Liver (tissue), 8 donors: ENCODE measurements at regions not wholly inside any gene's neighbourhood (a gene's known extent, or its start where the extent isn't known, plus 50 kb on each side); places are given as distances from the start of the nearest gene placed in this dataset.

Source experiments
- DNase-seq: peaks from one replicate; pipeline ENCODE4 v3.0.0-alpha.2; 2017; ENCODE audit warnings: low spot score
- H3K27ac ChIP-seq, 2 donors: one replicate each; pipeline ENCODE4 v1.7.0; 2013; ENCODE audit warnings: inconsistent platforms in 2 of 2, low read length in 2 of 2, control low read depth in 1 of 2, low read depth in 1 of 2, mild to moderate bottlenecking in 1 of 2
- H3K27me3 ChIP-seq, 4 donors: one replicate each; pipeline versions ENCODE4 v1.6.1 to v1.7.0; 2013; ENCODE audit warnings: low read length in 3 of 4, inconsistent platforms in 1 of 4, mild to moderate bottlenecking in 1 of 4, moderate library complexity in 1 of 4; ENCODE audit not compliant: control insufficient read depth in 4 of 4, insufficient read depth in 4 of 4
- H3K36me3 ChIP-seq, 4 donors: one replicate each; pipeline versions ENCODE4 v1.6.1 to v1.7.0; 2013; ENCODE audit warnings: low read length in 3 of 4, mild to moderate bottlenecking in 3 of 4, low read depth in 1 of 4, moderate library complexity in 1 of 4; ENCODE audit not compliant: control insufficient read depth in 4 of 4, insufficient read depth in 3 of 4
- H3K4me1 ChIP-seq, 4 donors: one replicate each; pipeline versions ENCODE4 v1.6.1 to v1.7.0; 2013; ENCODE audit warnings: low read length in 3 of 4, mild to moderate bottlenecking in 3 of 4, moderate library complexity in 1 of 4; ENCODE audit not compliant: control insufficient read depth in 4 of 4, insufficient read depth in 4 of 4
- H3K4me3 ChIP-seq, 3 donors: one replicate each; pipeline versions ENCODE4 v1.6.1 to v1.7.0; 2013; ENCODE audit warnings: low read length in 3 of 3, control low read depth in 1 of 3, low read depth in 1 of 3, mild to moderate bottlenecking in 1 of 3
- H3K9ac ChIP-seq, 2 donors: one replicate each; pipeline ENCODE4 v1.7.0; 2013; ENCODE audit warnings: low read length in 2 of 2, mild to moderate bottlenecking in 2 of 2, moderate library complexity in 2 of 2, control low read depth in 1 of 2, low read depth in 1 of 2
- H3K9me3 ChIP-seq, 4 donors: one replicate each; pipeline versions ENCODE4 v1.6.1 to v1.7.0; 2013; ENCODE audit warnings: low read length in 3 of 4; ENCODE audit not compliant: control insufficient read depth in 4 of 4
- EGR1 ChIP-seq, 2 donors: IDR thresholded peaks; 2 replicates each; pipeline ENCODE4 v1.6.1; 2016 to 2018; ENCODE audit warnings: antibody characterized with exemption in 2 of 2, low read depth in 2 of 2
- FOXA1 ChIP-seq: IDR thresholded peaks from 2 replicates; pipeline ENCODE4 v1.6.1; 2016; ENCODE audit warnings: antibody characterized with exemption
- FOXA2 ChIP-seq: IDR thresholded peaks from 2 replicates; pipeline ENCODE4 v1.6.1; 2016; ENCODE audit warnings: antibody characterized with exemption
- GABPA ChIP-seq, 2 donors: IDR thresholded peaks in 1 of 2; conservative IDR thresholded peaks in 1 of 2; 2 replicates each; pipeline ENCODE4 v1.6.1; 2016; ENCODE audit warnings: antibody characterized with exemption in 2 of 2, mild to moderate bottlenecking in 1 of 2, moderate library complexity in 1 of 2
- HNF4A ChIP-seq, 2 donors: conservative IDR thresholded peaks; 2 replicates each; pipeline ENCODE4 v1.6.1; 2016; ENCODE audit warnings: antibody characterized with exemption in 2 of 2, mild to moderate bottlenecking in 2 of 2
- HNF4G ChIP-seq: IDR thresholded peaks from 2 replicates; pipeline ENCODE4 v1.6.1; 2016; ENCODE audit warnings: antibody characterized with exemption
- JUND ChIP-seq, 2 donors: IDR thresholded peaks; 2 replicates each; pipeline ENCODE4 v1.6.1; 2016; ENCODE audit warnings: antibody characterized with exemption in 2 of 2
- RAD21 ChIP-seq, 2 donors: IDR thresholded peaks; 2 replicates each; pipeline ENCODE4 v1.6.1; 2016; ENCODE audit warnings: antibody characterized with exemption in 2 of 2, mild to moderate bottlenecking in 2 of 2
- SP1 ChIP-seq: IDR thresholded peaks from 2 replicates; pipeline ENCODE4 v1.6.1; 2018; ENCODE audit warnings: antibody characterized with exemption, mild to moderate bottlenecking
- TAF1 ChIP-seq: conservative IDR thresholded peaks from 2 replicates; pipeline ENCODE4 v1.6.1; 2016; ENCODE audit warnings: antibody characterized with exemption, mild to moderate bottlenecking
- YY1 ChIP-seq: IDR thresholded peaks from 2 replicates; pipeline ENCODE4 v1.6.1; 2016; ENCODE audit warnings: antibody characterized with exemption, mild to moderate bottlenecking
- WGBS: extraction: QIAGEN DNeasy Blood & Tissue Kit; methylation state at CpG from one replicate; pipeline ENCODE4 v1.1.7; 2013; 5-methylcytosine and 5-hydroxymethylcytosine counted together
- TF ChIP-seq, protein P1 (sequence below): IDR thresholded peaks from 2 replicates; pipeline ENCODE4 v1.6.1; 2016; ENCODE audit warnings: antibody characterized with exemption
- TF ChIP-seq, protein P2 (sequence below): IDR thresholded peaks from 2 replicates; pipeline ENCODE4 v1.6.1; 2016; ENCODE audit warnings: antibody characterized with exemption, mild to moderate bottlenecking
- TF ChIP-seq, protein P3 (sequence below): IDR thresholded peaks from 2 replicates; pipeline ENCODE4 v1.6.1; 2016; ENCODE audit warnings: antibody characterized with exemption
- TF ChIP-seq, protein P4 (sequence below): IDR thresholded peaks from 2 replicates; pipeline ENCODE4 v1.6.1; 2016; ENCODE audit warnings: antibody characterized with exemption
- TF ChIP-seq, protein P5 (sequence below): fragments of 150-350 bp; IDR thresholded peaks from 2 replicates; pipeline ENCODE4 v1.5.1; 2017; ENCODE audit warnings: improper control_type of control experiment, low read depth, low read length; ENCODE audit not compliant: missing input control
- donor health status: healthy.
- donor health status: healthy.
- donor health status: healthy.
- donor health status: healthy.
- donor health status: healthy.

GRCh38 chr16:72367851-72368250, 195.9 kb upstream of the PMFBP1 start (continued):
- TF ChIP-seq, protein P1, sequence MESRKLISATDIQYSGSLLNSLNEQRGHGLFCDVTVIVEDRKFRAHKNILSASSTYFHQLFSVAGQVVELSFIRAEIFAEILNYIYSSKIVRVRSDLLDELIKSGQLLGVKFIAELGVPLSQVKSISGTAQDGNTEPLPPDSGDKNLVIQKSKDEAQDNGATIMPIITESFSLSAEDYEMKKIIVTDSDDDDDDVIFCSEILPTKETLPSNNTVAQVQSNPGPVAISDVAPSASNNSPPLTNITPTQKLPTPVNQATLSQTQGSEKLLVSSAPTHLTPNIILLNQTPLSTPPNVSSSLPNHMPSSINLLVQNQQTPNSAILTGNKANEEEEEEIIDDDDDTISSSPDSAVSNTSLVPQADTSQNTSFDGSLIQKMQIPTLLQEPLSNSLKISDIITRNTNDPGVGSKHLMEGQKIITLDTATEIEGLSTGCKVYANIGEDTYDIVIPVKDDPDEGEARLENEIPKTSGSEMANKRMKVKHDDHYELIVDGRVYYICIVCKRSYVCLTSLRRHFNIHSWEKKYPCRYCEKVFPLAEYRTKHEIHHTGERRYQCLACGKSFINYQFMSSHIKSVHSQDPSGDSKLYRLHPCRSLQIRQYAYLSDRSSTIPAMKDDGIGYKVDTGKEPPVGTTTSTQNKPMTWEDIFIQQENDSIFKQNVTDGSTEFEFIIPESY = no peak
- TF ChIP-seq GABPA (IDR thresholded peaks at IDR 0.05 in 1 of 2, conservative IDR thresholded peaks at IDR 0.05 in 1 of 2) = no peak
- no peak for TF ChIP-seq RAD21 (IDR thresholded peaks at IDR 0.05)

DNA sequence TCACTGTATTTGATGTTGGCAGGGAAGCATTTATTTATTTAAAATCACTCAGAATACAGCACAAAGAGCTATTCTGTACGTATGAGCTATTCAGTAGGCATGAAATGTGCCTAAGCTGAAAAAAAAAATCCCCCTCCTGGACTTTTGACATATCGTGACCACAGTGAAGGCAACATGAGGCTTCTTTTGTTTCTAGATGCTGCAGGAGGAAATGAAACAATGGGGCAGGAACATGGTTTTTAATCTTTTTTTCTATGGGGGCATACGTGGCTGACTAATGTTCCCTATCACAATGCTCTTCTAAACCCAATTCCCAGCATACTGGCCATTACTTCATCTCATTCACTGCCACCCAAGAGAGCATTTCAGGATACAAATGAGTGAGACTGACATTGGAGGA, 191.0 kb upstream of the PMFBP1 start:
- no peaks in the 10 kb centered on the region for H3K4me1 ChIP-seq
- H3K36me3 ChIP-seq = no peaks in the 10 kb centered on the region
- no peak overlapping the region for H3K9ac ChIP-seq
- no peak overlapping the region for H3K4me3 ChIP-seq
- no peak for DNase-seq
- H3K9me3 ChIP-seq = peaks cover 0 to 5% (median 0%) of the 10 kb centered on the region in 4 donors
- H3K27me3 ChIP-seq = no peaks in the 10 kb centered on the region
- no peak overlapping the region for H3K27ac ChIP-seq
- TF ChIP-seq YY1 (no peak), SP1 (no peak), FOXA2 (no peak), JUND (IDR thresholded peaks at IDR 0.05) (no peak), TAF1 (no peak), GABPA (IDR thresholded peaks at IDR 0.05 in 1 of 2, conservative IDR thresholded peaks at IDR 0.05 in 1 of 2) (no peak), HNF4G (no peak), FOXA1 (no peak), RAD21 (IDR thresholded peaks at IDR 0.05) (no peak)
- TF ChIP-seq, protein P2, sequence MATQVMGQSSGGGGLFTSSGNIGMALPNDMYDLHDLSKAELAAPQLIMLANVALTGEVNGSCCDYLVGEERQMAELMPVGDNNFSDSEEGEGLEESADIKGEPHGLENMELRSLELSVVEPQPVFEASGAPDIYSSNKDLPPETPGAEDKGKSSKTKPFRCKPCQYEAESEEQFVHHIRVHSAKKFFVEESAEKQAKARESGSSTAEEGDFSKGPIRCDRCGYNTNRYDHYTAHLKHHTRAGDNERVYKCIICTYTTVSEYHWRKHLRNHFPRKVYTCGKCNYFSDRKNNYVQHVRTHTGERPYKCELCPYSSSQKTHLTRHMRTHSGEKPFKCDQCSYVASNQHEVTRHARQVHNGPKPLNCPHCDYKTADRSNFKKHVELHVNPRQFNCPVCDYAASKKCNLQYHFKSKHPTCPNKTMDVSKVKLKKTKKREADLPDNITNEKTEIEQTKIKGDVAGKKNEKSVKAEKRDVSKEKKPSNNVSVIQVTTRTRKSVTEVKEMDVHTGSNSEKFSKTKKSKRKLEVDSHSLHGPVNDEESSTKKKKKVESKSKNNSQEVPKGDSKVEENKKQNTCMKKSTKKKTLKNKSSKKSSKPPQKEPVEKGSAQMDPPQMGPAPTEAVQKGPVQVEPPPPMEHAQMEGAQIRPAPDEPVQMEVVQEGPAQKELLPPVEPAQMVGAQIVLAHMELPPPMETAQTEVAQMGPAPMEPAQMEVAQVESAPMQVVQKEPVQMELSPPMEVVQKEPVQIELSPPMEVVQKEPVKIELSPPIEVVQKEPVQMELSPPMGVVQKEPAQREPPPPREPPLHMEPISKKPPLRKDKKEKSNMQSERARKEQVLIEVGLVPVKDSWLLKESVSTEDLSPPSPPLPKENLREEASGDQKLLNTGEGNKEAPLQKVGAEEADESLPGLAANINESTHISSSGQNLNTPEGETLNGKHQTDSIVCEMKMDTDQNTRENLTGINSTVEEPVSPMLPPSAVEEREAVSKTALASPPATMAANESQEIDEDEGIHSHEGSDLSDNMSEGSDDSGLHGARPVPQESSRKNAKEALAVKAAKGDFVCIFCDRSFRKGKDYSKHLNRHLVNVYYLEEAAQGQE = no peak
- TF ChIP-seq, protein P3, sequence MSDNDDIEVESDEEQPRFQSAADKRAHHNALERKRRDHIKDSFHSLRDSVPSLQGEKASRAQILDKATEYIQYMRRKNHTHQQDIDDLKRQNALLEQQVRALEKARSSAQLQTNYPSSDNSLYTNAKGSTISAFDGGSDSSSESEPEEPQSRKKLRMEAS = no peak
- TF ChIP-seq, protein P4, sequence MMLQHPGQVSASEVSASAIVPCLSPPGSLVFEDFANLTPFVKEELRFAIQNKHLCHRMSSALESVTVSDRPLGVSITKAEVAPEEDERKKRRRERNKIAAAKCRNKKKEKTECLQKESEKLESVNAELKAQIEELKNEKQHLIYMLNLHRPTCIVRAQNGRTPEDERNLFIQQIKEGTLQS = no peak
- TF ChIP-seq, protein P5, sequence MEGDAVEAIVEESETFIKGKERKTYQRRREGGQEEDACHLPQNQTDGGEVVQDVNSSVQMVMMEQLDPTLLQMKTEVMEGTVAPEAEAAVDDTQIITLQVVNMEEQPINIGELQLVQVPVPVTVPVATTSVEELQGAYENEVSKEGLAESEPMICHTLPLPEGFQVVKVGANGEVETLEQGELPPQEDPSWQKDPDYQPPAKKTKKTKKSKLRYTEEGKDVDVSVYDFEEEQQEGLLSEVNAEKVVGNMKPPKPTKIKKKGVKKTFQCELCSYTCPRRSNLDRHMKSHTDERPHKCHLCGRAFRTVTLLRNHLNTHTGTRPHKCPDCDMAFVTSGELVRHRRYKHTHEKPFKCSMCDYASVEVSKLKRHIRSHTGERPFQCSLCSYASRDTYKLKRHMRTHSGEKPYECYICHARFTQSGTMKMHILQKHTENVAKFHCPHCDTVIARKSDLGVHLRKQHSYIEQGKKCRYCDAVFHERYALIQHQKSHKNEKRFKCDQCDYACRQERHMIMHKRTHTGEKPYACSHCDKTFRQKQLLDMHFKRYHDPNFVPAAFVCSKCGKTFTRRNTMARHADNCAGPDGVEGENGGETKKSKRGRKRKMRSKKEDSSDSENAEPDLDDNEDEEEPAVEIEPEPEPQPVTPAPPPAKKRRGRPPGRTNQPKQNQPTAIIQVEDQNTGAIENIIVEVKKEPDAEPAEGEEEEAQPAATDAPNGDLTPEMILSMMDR = no peak
- WGBS = 71% methylated on average over 3 of the region's 3 CpGs

- H3K36me3 ChIP-seq = no peaks in the 10 kb centered on the region
- H3K4me3 ChIP-seq = no peak overlapping the region
- no peaks in the 10 kb centered on the region for H3K4me1 ChIP-seq
- TF ChIP-seq EGR1 (IDR thresholded peaks at IDR 0.05; ENCODE audit: low read depth in 2 of 2) (no peak), RAD21 (IDR thresholded peaks at IDR 0.05) (no peak), HNF4A (conservative IDR thresholded peaks at IDR 0.05) (no peak), HNF4G (no peak), TAF1 (no peak), GABPA (IDR thresholded peaks at IDR 0.05 in 1 of 2, conservative IDR thresholded peaks at IDR 0.05 in 1 of 2) (no peak)
- H3K27me3 ChIP-seq = no peaks in the 10 kb centered on the region
- no peak for DNase-seq
- no peak overlapping the region for H3K27ac ChIP-seq
- peaks cover 0 to 5% (median 0%) of the 10 kb centered on the region in 4 donors for H3K9me3 ChIP-seq
- 67% methylated on average over 4 of the region's 4 CpGs for WGBS
- no peak overlapping the region for H3K9ac ChIP-seq
Observed at GRCh38 chr16:72362476-72362875, 190.5 kb upstream of the PMFBP1 start.
